Right renal cortex interstitium (tissue), 3 donors: ENCODE measurements at regions not wholly inside any gene's neighbourhood (a gene's known extent, or its start where the extent isn't known, plus 50 kb on each side); places are given as distances from the start of the nearest gene placed in this dataset.

Experiments used
- DNase-seq, 3 donors: peaks; one replicate each; pipeline ENCODE4 v3.0.0-alpha.2; 2013; ENCODE audit warnings: low read depth in 3 of 3, low spot score in 2 of 3

- DNase-seq: no peak
These were observed 421.1 kb upstream of the C16orf82 start for GRCh38 chr16:26645614-26646013.

DNA sequence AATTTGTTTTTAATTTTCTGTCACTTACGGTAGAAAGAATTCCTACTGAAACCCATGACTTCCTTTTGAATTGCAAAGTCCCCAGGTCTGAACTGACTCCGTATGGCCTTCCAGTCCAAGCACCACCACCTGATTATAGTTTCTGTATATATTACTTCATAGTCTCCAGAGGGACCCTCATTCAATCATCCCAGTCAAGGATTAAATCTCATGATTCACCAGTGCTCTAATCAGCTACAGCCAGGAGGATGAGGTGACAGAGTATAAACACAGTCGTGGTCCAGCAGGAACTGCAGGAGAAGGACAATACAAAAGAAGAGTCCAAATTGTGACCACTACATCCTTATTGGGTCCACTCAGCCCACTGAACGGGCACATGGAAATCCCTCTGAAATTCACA is 418.9 kb upstream of the C16orf82 start:
- DNase-seq: no peak

- no peak for DNase-seq
These were observed 417.9 kb upstream of the C16orf82 start for GRCh38 chr16:26648851-26649250.

DNA sequence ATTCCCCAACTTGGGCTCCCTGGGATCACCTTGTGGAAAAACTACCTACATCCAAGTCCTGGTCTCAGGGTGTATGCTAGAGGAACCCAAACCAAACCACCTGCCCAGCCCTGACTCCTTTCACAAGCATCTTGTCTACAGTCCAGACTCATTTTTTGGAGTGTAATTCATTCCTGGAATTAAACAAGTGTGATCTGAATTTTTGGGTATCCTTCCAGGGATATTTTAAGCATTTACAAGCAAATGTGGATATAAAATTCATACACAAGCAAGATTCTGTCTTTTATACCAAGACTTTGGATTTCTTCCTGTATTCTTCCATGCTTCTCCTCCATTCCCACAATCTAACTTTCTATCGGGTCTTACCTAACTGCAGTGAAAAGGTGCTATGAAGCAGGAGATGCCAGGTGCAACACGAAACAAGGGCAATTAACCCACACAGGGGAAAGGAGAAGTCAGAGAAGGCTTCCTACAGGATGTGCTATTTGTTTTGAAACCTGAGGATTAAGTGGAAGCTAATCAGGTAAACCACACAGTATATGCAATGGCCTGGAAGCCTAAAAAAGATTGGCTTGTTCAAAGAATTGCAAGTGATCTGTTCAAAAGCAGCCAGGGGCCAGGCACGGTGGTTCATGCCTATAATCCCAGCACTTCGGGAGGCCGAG is 417.2 kb upstream of the C16orf82 start:
- DNase-seq: no peak

GRCh38 chr16:26651464-26651863 is 415.3 kb upstream of the C16orf82 start:
- DNase-seq: no peak

- no peak for DNase-seq
These were observed 414.8 kb upstream of the C16orf82 start for GRCh38 chr16:26651884-26652283.

- DNase-seq: no peak
These were observed 408.2 kb upstream of the C16orf82 start for GRCh38 chr16:26658486-26658885.

- DNase-seq: no peak
These were observed 407.8 kb upstream of the C16orf82 start for GRCh38 chr16:26658915-26659314.

- no peak for DNase-seq
These were observed 402.6 kb upstream of the C16orf82 start for GRCh38 chr16:26664086-26664485.

DNA sequence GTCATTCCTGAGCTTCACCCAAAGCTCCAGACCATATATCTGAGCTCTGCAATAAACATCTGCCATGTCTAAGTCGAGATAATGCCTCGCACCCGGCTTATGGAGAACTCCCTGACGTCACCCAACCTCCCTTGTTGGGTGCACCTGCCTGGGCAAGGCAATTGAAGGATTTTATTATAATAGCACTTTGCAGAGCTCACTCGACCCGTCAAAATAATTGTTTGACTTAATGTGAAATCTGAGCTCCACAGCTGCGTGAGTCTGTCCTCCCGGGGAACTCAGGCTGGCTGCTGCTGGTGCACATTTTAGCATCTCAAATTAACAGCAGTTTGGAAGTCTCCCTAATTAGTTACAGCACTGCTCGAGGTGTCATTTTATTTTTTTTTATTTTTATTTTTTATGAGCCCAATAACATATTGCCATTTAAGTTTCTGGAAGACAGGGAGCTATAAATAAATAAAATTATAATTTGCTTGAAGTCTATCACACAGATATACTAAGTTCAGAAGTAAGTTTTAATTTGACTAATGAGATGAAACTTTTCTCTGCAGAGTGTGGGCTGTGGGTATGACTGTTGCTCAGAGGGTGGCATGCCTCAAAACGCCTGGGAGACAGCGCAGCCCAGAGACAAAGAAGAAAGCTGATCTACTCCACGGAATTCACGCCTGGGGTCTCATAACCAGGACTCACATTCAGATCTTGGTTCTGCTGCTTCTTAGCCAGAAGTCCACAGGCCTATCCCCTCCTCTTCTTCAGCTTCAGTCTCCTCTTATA is 401.4 kb upstream of the C16orf82 start:
- DNase-seq: no peak

- no peak for DNase-seq
These were observed 400.2 kb upstream of the C16orf82 start for GRCh38 chr16:26666486-26666885.

GRCh38 chr16:26667307-26667706 is 399.4 kb upstream of the C16orf82 start:
- DNase-seq: no peak

GRCh38 chr16:26668026-26668425 is 398.7 kb upstream of the C16orf82 start:
- no peak for DNase-seq

DNA sequence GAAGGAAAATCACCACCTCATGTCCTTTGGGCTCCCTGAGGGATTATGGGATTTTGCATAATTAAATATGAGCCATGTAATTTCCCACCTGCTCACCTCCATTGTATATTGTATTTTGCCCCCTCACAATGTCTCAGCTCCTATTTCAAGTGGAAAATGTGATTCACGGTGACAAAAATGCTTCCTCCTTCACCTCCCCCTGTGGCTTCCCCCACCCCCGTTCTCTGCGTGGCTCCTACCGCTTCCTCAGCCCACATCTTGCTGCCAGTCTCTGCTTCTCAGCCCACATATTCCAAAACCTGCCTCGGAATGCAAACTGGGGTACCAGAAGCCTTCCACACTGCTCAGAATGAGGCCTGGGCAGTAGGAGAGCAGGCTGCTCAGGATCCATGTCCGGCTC is 394.5 kb upstream of the C16orf82 start:
- no peak for DNase-seq

GRCh38 chr16:26673011-26673410 is 393.7 kb upstream of the C16orf82 start:
- DNase-seq: no peak

- no peak for DNase-seq
These were observed 386.1 kb upstream of the C16orf82 start for GRCh38 chr16:26680671-26681070.

DNA sequence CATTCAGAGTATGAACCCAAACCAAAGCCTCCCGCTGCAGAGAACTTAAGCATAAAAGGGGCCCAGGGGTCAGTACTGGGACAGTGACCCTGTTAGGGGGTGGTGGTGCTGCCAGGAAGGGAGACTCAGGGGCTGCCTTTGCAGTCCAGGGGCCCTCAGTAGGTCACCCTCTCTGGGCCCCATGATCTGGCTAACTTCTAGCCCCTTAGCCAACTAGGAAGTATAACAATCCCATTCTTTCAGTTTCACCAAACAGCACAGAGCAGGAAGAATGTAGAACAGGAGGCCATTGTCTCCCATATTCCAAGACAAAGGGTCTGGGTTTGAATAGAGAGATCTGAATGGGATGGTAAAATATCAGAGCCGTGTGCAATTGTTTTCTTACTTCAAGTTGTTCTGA is 378.6 kb upstream of the C16orf82 start:
- no peak for DNase-seq

DNA sequence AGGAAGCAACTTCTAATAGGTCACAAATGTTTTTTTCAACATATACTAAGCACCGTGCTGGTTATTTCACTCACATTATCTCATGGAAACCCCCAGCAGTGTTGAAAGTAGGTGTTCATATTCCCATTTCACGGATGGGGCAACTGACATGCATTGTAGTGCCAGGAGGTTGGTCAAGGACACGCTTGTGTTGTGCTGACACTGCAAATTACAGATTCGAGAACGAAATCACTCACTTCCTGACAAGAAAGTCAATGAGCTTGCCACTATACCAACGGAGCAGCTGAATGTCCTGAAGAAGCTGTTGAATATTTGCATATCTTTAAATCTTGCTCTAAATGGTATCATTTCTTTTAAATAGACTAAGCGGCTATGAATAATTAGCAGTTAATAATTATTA is 378.0 kb upstream of the C16orf82 start:
- no peak for DNase-seq

GRCh38 chr16:26692658-26693057 is 374.1 kb upstream of the C16orf82 start:
- no peak for DNase-seq

GRCh38 chr16:26697807-26698206 is 368.9 kb upstream of the C16orf82 start:
- no peak for DNase-seq

GRCh38 chr16:26700250-26700649 is 366.5 kb upstream of the C16orf82 start:
- DNase-seq: no peak

DNA sequence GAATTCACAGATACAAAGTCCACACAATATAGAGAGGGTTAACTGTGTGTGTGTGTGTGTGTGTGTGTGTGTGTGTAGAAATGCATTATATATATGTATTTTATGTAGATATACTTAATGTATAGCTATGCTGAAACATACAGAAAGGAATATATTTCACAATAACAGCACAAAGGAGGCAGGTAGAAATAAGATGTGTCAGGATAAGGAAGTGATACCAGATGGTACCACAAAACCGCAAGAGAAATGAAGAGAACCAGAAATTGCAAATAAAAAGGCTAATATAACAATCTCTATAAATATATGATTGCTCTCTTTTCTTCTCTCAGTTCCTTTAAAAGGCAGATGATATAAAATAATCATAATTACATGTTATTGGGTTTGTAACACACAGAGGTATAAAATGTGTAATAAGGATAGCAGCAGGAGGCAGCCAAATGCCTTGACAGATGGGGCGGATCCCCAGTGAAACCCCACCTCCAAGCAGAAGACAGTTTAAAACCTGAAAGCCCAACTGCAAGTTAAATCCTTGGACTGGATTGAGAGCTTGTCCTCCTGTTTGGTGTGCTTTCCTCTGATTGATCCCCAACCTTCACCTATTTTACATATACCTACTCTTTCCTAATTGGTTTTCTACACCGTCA is 365.4 kb upstream of the C16orf82 start:
- no peak for DNase-seq
